ENCODE measurements at regions not wholly inside any gene's neighbourhood (a gene's known extent, or its start where the extent isn't known, plus 50 kb on each side); places are given as distances from the start of the nearest gene placed in this dataset.
A peak's percentile ranks its signal among the peaks of the same experiment; 100 is the strongest.
"Not testable (repeated sequence)": the region's sequence is repeated elsewhere in the genome, so short reads cannot be mapped to it uniquely, and the experiment has no call there.

GRCh38 chrX:140151316-140151715 is 186.0 kb upstream of the CXorf66 start:
- no peak overlapping the region for H3K9ac ChIP-seq (ENCODE audit: low read length)
- DNase-seq = no peak
- H3K9me3 ChIP-seq (ENCODE audit: insufficient read depth, low read depth, low read length) = no peaks in the 10 kb centered on the region
- H3K4ac ChIP-seq (ENCODE audit: low read depth, low read length) = no peak overlapping the region
- no peak overlapping the region for H3K4me3 ChIP-seq (ENCODE audit: low read depth, low read length)
- H4K8ac ChIP-seq (ENCODE audit: low read depth, low read length) = no peak overlapping the region
- no peak overlapping the region for H4K91ac ChIP-seq (ENCODE audit: low read depth, low read length)
- no peak overlapping the region for H2BK5ac ChIP-seq (ENCODE audit: low read depth, low read length, poor library complexity)
- H3K14ac ChIP-seq (ENCODE audit: low read length) = no peak overlapping the region
- H3K36me3 ChIP-seq (ENCODE audit: control insufficient read depth in 1 of 2, insufficient read depth in 2 of 2, low read length in 2 of 2) = no peaks in the 10 kb centered on the region
- WGBS (ENCODE audit: extremely low coverage, insufficient coverage, insufficient read length) = no CpG with 5 or more reads among the region's 4 CpGs
- H3K4me2 ChIP-seq (ENCODE audit: low read length) = no peak overlapping the region
- H3K18ac ChIP-seq (ENCODE audit: low read length) = no peak overlapping the region
- H3K79me1 ChIP-seq (ENCODE audit: low read length) = no peaks in the 10 kb centered on the region
- no peak overlapping the region for H2BK12ac ChIP-seq (ENCODE audit: low read length)
- no peaks in the 10 kb centered on the region for H3K27me3 ChIP-seq (ENCODE audit: insufficient read depth, low read length)
- H3K23ac ChIP-seq (ENCODE audit: low read length) = no peak overlapping the region
- no peak overlapping the region for H2BK120ac ChIP-seq (ENCODE audit: insufficient read depth, low read length, poor library complexity)
- no peaks in the 10 kb centered on the region for H3K4me1 ChIP-seq (ENCODE audit: control insufficient read depth in 1 of 2, insufficient read depth in 2 of 2, low read length in 2 of 2)
- H3K79me2 ChIP-seq (ENCODE audit: control insufficient read depth, insufficient read depth, low read length, poor library complexity) = no peaks in the 10 kb centered on the region
- no peak overlapping the region for H2AFZ ChIP-seq (ENCODE audit: insufficient read depth, low read length, poor library complexity)
- no peak overlapping the region for H2AK5ac ChIP-seq (ENCODE audit: low read length)
- H3K27ac ChIP-seq (ENCODE audit: low read depth, low read length) = no peak overlapping the region
- no peak overlapping the region for H4K12ac ChIP-seq (ENCODE audit: low read depth, low read length)

GRCh38 chrX:140149761-140150160 is 184.4 kb upstream of the CXorf66 start:
- H3K14ac ChIP-seq (ENCODE audit: low read length) = no peak overlapping the region
- no peak overlapping the region for H4K8ac ChIP-seq (ENCODE audit: low read depth, low read length)
- H2AFZ ChIP-seq (ENCODE audit: insufficient read depth, low read length, poor library complexity) = no peak overlapping the region
- no peak overlapping the region for H3K18ac ChIP-seq (ENCODE audit: low read length)
- H3K23ac ChIP-seq (ENCODE audit: low read length) = no peak overlapping the region
- no peak overlapping the region for H2AK5ac ChIP-seq (ENCODE audit: low read length)
- H2BK5ac ChIP-seq (ENCODE audit: low read depth, low read length, poor library complexity) = no peak overlapping the region
- H2BK12ac ChIP-seq (ENCODE audit: low read length) = no peak overlapping the region
- no peaks in the 10 kb centered on the region for H3K27me3 ChIP-seq (ENCODE audit: insufficient read depth, low read length)
- H4K12ac ChIP-seq (ENCODE audit: low read depth, low read length) = no peak overlapping the region
- no peaks in the 10 kb centered on the region for H3K36me3 ChIP-seq (ENCODE audit: control insufficient read depth in 1 of 2, insufficient read depth in 2 of 2, low read length in 2 of 2)
- no peak for DNase-seq
- H2BK120ac ChIP-seq (ENCODE audit: insufficient read depth, low read length, poor library complexity) = no peak overlapping the region
- no peak overlapping the region for H3K27ac ChIP-seq (ENCODE audit: low read depth, low read length)
- H3K79me1 ChIP-seq (ENCODE audit: low read length) = no peaks in the 10 kb centered on the region
- no peak overlapping the region for H3K4ac ChIP-seq (ENCODE audit: low read depth, low read length)
- H3K4me2 ChIP-seq (ENCODE audit: low read length) = no peak overlapping the region
- no peaks in the 10 kb centered on the region for H3K4me1 ChIP-seq (ENCODE audit: control insufficient read depth in 1 of 2, insufficient read depth in 2 of 2, low read length in 2 of 2)
- no peak overlapping the region for H4K91ac ChIP-seq (ENCODE audit: low read depth, low read length)
- no peak overlapping the region for H3K4me3 ChIP-seq (ENCODE audit: low read depth, low read length)
- H3K9me3 ChIP-seq (ENCODE audit: insufficient read depth, low read depth, low read length) = no peaks in the 10 kb centered on the region
- no peaks in the 10 kb centered on the region for H3K79me2 ChIP-seq (ENCODE audit: control insufficient read depth, insufficient read depth, low read length, poor library complexity)
- no peak overlapping the region for H3K9ac ChIP-seq (ENCODE audit: low read length)

- no peaks in the 10 kb centered on the region for H3K4me1 ChIP-seq (ENCODE audit: control insufficient read depth in 1 of 2, insufficient read depth in 2 of 2, low read length in 2 of 2)
- no peak overlapping the region for H3K23ac ChIP-seq (ENCODE audit: low read length)
- no peak overlapping the region for H2BK120ac ChIP-seq (ENCODE audit: insufficient read depth, low read length, poor library complexity)
- no peak overlapping the region for H3K4ac ChIP-seq (ENCODE audit: low read depth, low read length)
- no peak overlapping the region for H2AFZ ChIP-seq (ENCODE audit: insufficient read depth, low read length, poor library complexity)
- H3K18ac ChIP-seq (ENCODE audit: low read length) = no peak overlapping the region
- H2AK5ac ChIP-seq (ENCODE audit: low read length) = no peak overlapping the region
- H4K91ac ChIP-seq (ENCODE audit: low read depth, low read length) = no peak overlapping the region
- no peak overlapping the region for H2BK12ac ChIP-seq (ENCODE audit: low read length)
- no peak overlapping the region for H3K27ac ChIP-seq (ENCODE audit: low read depth, low read length)
- H4K8ac ChIP-seq (ENCODE audit: low read depth, low read length) = no peak overlapping the region
- no peaks in the 10 kb centered on the region for H3K9me3 ChIP-seq (ENCODE audit: insufficient read depth, low read depth, low read length)
- no peak overlapping the region for H3K4me2 ChIP-seq (ENCODE audit: low read length)
- no peak overlapping the region for H3K4me3 ChIP-seq (ENCODE audit: low read depth, low read length)
- no peaks in the 10 kb centered on the region for H3K27me3 ChIP-seq (ENCODE audit: insufficient read depth, low read length)
- no peak overlapping the region for H3K14ac ChIP-seq (ENCODE audit: low read length)
- no peaks in the 10 kb centered on the region for H3K79me1 ChIP-seq (ENCODE audit: low read length)
- H2BK5ac ChIP-seq (ENCODE audit: low read depth, low read length, poor library complexity) = no peak overlapping the region
- no CpG with 5 or more reads among the region's 5 CpGs for WGBS (ENCODE audit: extremely low coverage, insufficient coverage, insufficient read length)
- no peak overlapping the region for H3K9ac ChIP-seq (ENCODE audit: low read length)
- no peaks in the 10 kb centered on the region for H3K36me3 ChIP-seq (ENCODE audit: control insufficient read depth in 1 of 2, insufficient read depth in 2 of 2, low read length in 2 of 2)
- DNase-seq = peak in 1 of 2 donors; percentile 56
- no peaks in the 10 kb centered on the region for H3K79me2 ChIP-seq (ENCODE audit: control insufficient read depth, insufficient read depth, low read length, poor library complexity)
- H4K12ac ChIP-seq (ENCODE audit: low read depth, low read length) = no peak overlapping the region
Measured at GRCh38 chrX:140141444-140142029, 176.2 kb upstream of the CXorf66 start.

DNA sequence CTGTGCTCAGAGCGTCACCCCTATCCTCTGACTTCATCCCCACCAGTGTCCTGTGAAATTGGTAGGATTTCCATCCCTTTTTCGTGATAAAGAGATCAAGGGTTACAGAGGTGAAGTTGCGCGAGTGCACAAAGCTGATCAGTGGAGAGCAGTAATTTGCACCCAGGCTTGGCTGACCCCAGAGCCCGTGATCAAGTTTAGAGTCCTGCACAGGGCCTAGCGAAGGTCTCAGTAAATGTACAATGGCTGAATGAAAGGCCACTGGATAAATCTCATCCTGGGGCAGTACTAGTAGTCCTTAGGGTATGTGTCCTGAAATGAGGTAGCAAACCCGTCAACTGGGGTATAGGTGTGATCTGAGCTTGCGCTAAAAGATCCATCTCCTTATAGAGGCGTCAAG is 173.2 kb upstream of the CXorf66 start:
- not testable (repeated sequence) for H3K27ac ChIP-seq (ENCODE audit: low read depth, low read length); H3K79me2 ChIP-seq (ENCODE audit: control insufficient read depth, insufficient read depth, low read length, poor library complexity); H3K14ac ChIP-seq (ENCODE audit: low read length); H3K36me3 ChIP-seq (ENCODE audit: control insufficient read depth in 1 of 2, insufficient read depth in 2 of 2, low read length in 2 of 2); H3K23ac ChIP-seq (ENCODE audit: low read length); H4K8ac ChIP-seq (ENCODE audit: low read depth, low read length); H2AK5ac ChIP-seq (ENCODE audit: low read length); H3K9me3 ChIP-seq (ENCODE audit: insufficient read depth, low read depth, low read length); H3K9ac ChIP-seq (ENCODE audit: low read length); H3K27me3 ChIP-seq (ENCODE audit: insufficient read depth, low read length); H2BK5ac ChIP-seq (ENCODE audit: low read depth, low read length, poor library complexity); H3K4ac ChIP-seq (ENCODE audit: low read depth, low read length); H2AFZ ChIP-seq (ENCODE audit: insufficient read depth, low read length, poor library complexity); H3K4me1 ChIP-seq (ENCODE audit: control insufficient read depth in 1 of 2, insufficient read depth in 2 of 2, low read length in 2 of 2); H3K4me3 ChIP-seq (ENCODE audit: low read depth, low read length); DNase-seq; H4K91ac ChIP-seq (ENCODE audit: low read depth, low read length); H3K18ac ChIP-seq (ENCODE audit: low read length); H2BK12ac ChIP-seq (ENCODE audit: low read length); H4K12ac ChIP-seq (ENCODE audit: low read depth, low read length); H3K4me2 ChIP-seq (ENCODE audit: low read length); H3K79me1 ChIP-seq (ENCODE audit: low read length); H2BK120ac ChIP-seq (ENCODE audit: insufficient read depth, low read length, poor library complexity)
- WGBS (ENCODE audit: extremely low coverage, insufficient coverage, insufficient read length) = no CpG with 5 or more reads among the region's 9 CpGs

Measured in trophoblast cell (in vitro differentiated cells and primary cell).